ENCODE measurements at regions not wholly inside any gene's neighbourhood (a gene's known extent, or its start where the extent isn't known, plus 50 kb on each side); places are given as distances from the start of the nearest gene placed in this dataset.

DNA sequence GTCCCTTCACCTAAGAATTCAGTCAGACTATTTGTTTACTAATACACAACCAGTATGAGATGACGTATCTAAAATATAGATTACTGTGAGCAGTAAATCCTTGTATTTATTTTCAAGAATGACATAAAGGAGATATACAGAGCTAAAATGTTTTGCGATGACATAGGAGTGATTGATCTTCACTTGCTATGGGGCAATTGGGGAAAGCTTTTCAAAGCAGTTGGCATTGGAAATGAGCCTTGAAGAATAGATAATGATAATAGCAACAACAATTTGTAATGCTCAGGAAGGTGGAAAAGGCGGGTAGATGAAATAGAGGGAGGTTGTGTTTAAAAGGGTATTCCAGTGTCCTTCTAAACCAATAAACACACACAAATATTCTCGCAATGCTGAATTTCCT, 623.7 kb downstream of the CDH8 start:
- Mint-ChIP-seq H3K4me1 (no peaks in the 10 kb centered on the region), H3K27ac (no peak overlapping the region), H3K27me3 (no peaks in the 10 kb centered on the region), H3K9me3 (peaks cover 12% of the 10 kb centered on the region), H3K36me3 (ENCODE audit: low read depth) (no peaks in the 10 kb centered on the region), H3K4me3 (no peak overlapping the region)
- TF ChIP-seq, protein P1, sequence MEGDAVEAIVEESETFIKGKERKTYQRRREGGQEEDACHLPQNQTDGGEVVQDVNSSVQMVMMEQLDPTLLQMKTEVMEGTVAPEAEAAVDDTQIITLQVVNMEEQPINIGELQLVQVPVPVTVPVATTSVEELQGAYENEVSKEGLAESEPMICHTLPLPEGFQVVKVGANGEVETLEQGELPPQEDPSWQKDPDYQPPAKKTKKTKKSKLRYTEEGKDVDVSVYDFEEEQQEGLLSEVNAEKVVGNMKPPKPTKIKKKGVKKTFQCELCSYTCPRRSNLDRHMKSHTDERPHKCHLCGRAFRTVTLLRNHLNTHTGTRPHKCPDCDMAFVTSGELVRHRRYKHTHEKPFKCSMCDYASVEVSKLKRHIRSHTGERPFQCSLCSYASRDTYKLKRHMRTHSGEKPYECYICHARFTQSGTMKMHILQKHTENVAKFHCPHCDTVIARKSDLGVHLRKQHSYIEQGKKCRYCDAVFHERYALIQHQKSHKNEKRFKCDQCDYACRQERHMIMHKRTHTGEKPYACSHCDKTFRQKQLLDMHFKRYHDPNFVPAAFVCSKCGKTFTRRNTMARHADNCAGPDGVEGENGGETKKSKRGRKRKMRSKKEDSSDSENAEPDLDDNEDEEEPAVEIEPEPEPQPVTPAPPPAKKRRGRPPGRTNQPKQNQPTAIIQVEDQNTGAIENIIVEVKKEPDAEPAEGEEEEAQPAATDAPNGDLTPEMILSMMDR (IDR thresholded peaks at IDR 0.05) = no peak
- CTCF ChIA-PET = no interaction called here
- DNase-seq = no peak
- intact Hi-C loops (cut with micrococcal nuclease) = no loop called here
- POLR2A ChIA-PET = no interaction called here
- ATAC-seq (ENCODE audit: low read depth) = no peak

DNA sequence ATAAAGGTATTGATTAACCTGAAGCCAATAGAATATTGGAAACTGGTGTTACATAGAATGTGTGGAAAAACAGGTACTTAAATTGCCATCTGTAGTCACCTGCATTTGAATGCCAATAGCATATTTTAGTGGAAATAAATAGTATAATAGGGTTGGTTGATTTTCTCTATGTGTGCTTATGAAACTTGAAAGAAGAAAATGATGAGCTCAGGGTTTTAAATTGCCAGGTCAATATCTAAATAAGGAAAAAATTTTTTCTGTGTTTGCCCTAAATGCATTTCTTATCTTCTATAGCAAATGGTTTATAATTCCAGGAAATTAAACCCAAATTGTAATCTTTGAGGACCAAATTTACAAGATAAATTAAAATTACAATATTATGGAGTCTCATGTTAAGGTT, 626.6 kb downstream of the CDH8 start:
- ChIA-PET CTCF (no interaction called here), POLR2A (no interaction called here)
- no peaks in the 10 kb centered on the region for H3K36me3 Mint-ChIP-seq (ENCODE audit: low read depth)
- intact Hi-C loops (cut with micrococcal nuclease) = no loop called here
- no peaks in the 10 kb centered on the region for H3K27me3 Mint-ChIP-seq
- H3K27ac Mint-ChIP-seq = no peak overlapping the region
- H3K9me3 Mint-ChIP-seq = peaks cover 18% of the 10 kb centered on the region
- no peaks in the 10 kb centered on the region for H3K4me1 Mint-ChIP-seq
- ATAC-seq (ENCODE audit: low read depth) = no peak
- DNase-seq = no peak
- no peak overlapping the region for H3K4me3 Mint-ChIP-seq
- TF ChIP-seq, protein P1 (IDR thresholded peaks at IDR 0.05) = no peak

DNA sequence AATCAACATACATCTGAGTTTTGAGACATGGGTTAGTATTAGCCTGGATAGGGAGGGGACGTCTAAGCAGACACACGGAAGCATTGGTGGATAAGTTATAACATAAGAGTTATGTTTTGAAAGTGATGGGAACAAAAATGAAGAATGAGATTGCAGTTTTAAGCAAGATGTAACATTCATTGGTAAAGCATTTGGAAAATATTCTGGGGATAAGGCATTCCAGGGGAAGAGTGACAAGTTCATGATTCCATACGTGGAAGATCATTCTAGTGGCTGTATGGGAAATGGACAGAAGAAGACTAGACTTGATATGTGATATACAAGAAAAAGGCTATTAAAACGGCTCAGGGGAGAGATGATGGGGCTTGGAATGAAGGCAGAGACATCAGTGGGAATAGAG, 632.9 kb downstream of the CDH8 start:
- DNase-seq = no peak
- TF ChIP-seq, protein P1 (IDR thresholded peaks at IDR 0.05) = no peak
- ATAC-seq (ENCODE audit: low read depth) = no peak
- H3K27me3 Mint-ChIP-seq = no peaks in the 10 kb centered on the region
- H3K9me3 Mint-ChIP-seq = peaks cover 17% of the 10 kb centered on the region
- H3K4me3 Mint-ChIP-seq = no peak overlapping the region
- intact Hi-C loops (cut with micrococcal nuclease) = no loop called here
- no peaks in the 10 kb centered on the region for H3K36me3 Mint-ChIP-seq (ENCODE audit: low read depth)
- H3K27ac Mint-ChIP-seq = no peak overlapping the region
- CTCF ChIA-PET = no interaction called here
- POLR2A ChIA-PET = no interaction called here
- H3K4me1 Mint-ChIP-seq = no peaks in the 10 kb centered on the region

DNA sequence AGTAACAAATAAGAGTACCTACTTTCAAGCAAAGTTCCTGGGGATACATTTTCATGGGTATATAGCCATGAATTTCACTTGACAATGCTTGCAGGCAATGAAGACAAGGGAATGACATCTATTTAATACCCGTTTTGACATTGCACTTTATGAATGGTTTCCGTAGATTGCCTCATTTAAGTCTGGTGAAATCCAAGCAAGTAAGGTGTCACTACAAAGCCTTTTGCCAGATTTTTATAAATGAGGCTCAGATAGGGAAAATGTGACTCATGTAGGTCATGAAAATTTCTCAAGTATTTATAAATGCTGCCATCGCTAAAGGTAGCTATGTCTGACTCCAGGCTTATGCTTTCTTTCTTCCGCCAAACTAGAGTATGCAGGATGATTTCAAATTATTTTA, 644.3 kb downstream of the CDH8 start:
- H3K4me1 Mint-ChIP-seq = no peaks in the 10 kb centered on the region
- intact Hi-C loops (cut with micrococcal nuclease) = no loop called here
- H3K27ac Mint-ChIP-seq = no peak overlapping the region
- no peak overlapping the region for H3K4me3 Mint-ChIP-seq
- TF ChIP-seq, protein P1 (IDR thresholded peaks at IDR 0.05) = no peak
- H3K27me3 Mint-ChIP-seq = no peaks in the 10 kb centered on the region
- H3K36me3 Mint-ChIP-seq (ENCODE audit: low read depth) = no peaks in the 10 kb centered on the region
- no peak for DNase-seq
- peaks cover 2% of the 10 kb centered on the region for H3K9me3 Mint-ChIP-seq
- ChIA-PET POLR2A (no interaction called here), CTCF (no interaction called here)
- ATAC-seq (ENCODE audit: low read depth) = no peak

DNA sequence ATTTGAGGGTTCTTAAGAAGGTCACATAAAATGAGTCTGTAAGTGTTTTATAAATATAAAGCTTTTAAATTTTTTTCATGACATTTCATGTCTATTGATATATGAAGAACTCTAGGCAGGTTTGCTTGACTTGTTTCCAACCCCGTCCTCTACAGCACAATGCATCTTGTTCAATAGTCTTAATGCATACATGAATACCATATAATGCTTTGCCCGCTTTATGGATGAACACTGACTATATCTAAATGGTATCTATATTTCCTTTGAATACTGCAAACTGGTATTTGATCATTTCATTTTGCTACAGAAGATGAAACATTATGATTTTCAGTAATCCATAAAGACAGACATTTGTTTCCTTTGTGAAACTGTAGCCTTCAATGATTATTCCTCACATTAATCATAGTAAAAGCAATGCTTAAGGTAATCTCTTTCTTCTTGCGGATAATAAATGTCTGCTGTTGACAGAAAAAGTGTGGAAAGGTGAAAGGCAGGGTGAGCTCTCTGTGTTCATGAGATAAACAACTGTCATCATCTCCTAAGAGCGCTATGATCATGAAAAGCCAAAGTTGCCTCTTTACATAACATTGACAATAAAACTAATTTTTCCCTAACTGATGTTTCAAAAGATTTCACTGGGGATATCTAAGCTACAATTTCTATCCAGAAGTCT, 645.1 kb downstream of the CDH8 start:
- no peaks in the 10 kb centered on the region for H3K4me1 Mint-ChIP-seq
- ChIA-PET CTCF (no interaction called here), POLR2A (no interaction called here)
- TF ChIP-seq, protein P1 (IDR thresholded peaks at IDR 0.05) = no peak
- no peak overlapping the region for H3K4me3 Mint-ChIP-seq
- H3K27ac Mint-ChIP-seq = no peak overlapping the region
- DNase-seq (no peak), ATAC-seq (ENCODE audit: low read depth) (no peak)
- H3K9me3 Mint-ChIP-seq = peaks cover 4% of the 10 kb centered on the region
- H3K36me3 Mint-ChIP-seq (ENCODE audit: low read depth) = no peaks in the 10 kb centered on the region
- no peaks in the 10 kb centered on the region for H3K27me3 Mint-ChIP-seq
- intact Hi-C loops (cut with micrococcal nuclease) = no loop called here
